H1 (cell line): ENCODE measurements at regions not wholly inside any gene's neighbourhood (a gene's known extent, or its start where the extent isn't known, plus 50 kb on each side); places are given as distances from the start of the nearest gene placed in this dataset.

Source experiments
- CTCF ChIA-PET: fragments of 300-600 bp; sonication (Branson Sonifier 250); formaldehyde crosslinking; loops from one replicate; lab custom pipeline; 2021; ENCODE audit not compliant: partially characterized antibody; lab: Charles Lee
- POLR2A ChIA-PET: fragments of 300-600 bp; sonication (Branson Sonifier 250); formaldehyde crosslinking; loops from one replicate; lab custom pipeline; 2021; ENCODE audit warnings: inconsistent platforms; ENCODE audit not compliant: partially characterized antibody; lab: Charles Lee
- DNase-seq, 2 experiments: peaks; one replicate each; pipeline versions ENCODE4 v3.0.0 to v3.0.0-alpha.2; 2010 to 2022; ENCODE audit warnings: low spot score in 2 of 2, low read depth in 1 of 2, mixed read lengths in 1 of 2
- FAIRE-seq: peaks from 2 replicates; lab custom pipeline; 2011; peaks lifted over from hg19 to GRCh38; lab: Jason Lieb, UNC
- H2AFZ ChIP-seq: 2 replicates; pipeline ENCODE4 v1.8.1; 2012; ENCODE audit warnings: low read length, inconsistent platforms
- H2AK5ac ChIP-seq: 2 replicates; pipeline ENCODE4 v1.6.1; 2013; ENCODE audit warnings: low read depth, low read length
- H2BK120ac ChIP-seq: replicated peaks from 2 replicates; pipeline ENCODE3; 2013; ENCODE audit warnings: low read depth, low read length, inconsistent platforms
- H2BK12ac ChIP-seq: 2 replicates; pipeline ENCODE4 v1.6.1; 2013; ENCODE audit warnings: low read depth, low read length
- H2BK15ac ChIP-seq: 2 replicates; pipeline ENCODE4 v1.6.1; 2013; ENCODE audit warnings: low read length
- H2BK20ac ChIP-seq: 2 replicates; pipeline ENCODE4 v1.6.1; 2013; ENCODE audit warnings: low read length
- H2BK5ac ChIP-seq: 2 replicates; pipeline ENCODE4 v1.6.1; 2013; ENCODE audit warnings: low read depth, low read length
- H3K14ac ChIP-seq: 2 replicates; pipeline ENCODE4 v1.6.1; 2013; ENCODE audit warnings: inconsistent platforms; ENCODE audit not compliant: insufficient read length
- H3K18ac ChIP-seq: 2 replicates; pipeline ENCODE4 v1.6.1; 2013; ENCODE audit warnings: low read length; ENCODE audit errors: extremely low read depth
- H3K23ac ChIP-seq: 2 replicates; pipeline ENCODE4 v1.6.1; 2013; ENCODE audit warnings: inconsistent platforms; ENCODE audit not compliant: insufficient read length
- H3K23me2 ChIP-seq: 2 replicates; pipeline ENCODE4 v1.6.1; 2013; ENCODE audit warnings: low read depth, low read length
- H3K27ac ChIP-seq: 2 replicates; pipeline ENCODE4 v1.6.1; 2011; ENCODE audit warnings: low read depth, low read length, inconsistent platforms
- H3K27me3 ChIP-seq, 4 experiments: replicated peaks in 1 of 4; 1 replicate in 1 of 4; 2 replicates in 3 of 4; pipeline versions ENCODE4 v1.6.1 to v1.8.1; 2011 to 2013; ENCODE audit warnings: low read length in 3 of 4, mild to moderate bottlenecking in 3 of 4, inconsistent platforms in 2 of 4, mixed read lengths in 2 of 4, moderate library complexity in 1 of 4; ENCODE audit not compliant: control insufficient read depth in 3 of 4, insufficient read depth in 3 of 4; ENCODE audit errors: extremely low read depth in 1 of 4
- H3K36me3 ChIP-seq, 4 experiments: 2 replicates each; pipeline versions ENCODE4 v1.6.1 to v1.8.1; 2011 to 2013; ENCODE audit warnings: mild to moderate bottlenecking in 4 of 4, low read length in 3 of 4, moderate library complexity in 2 of 4, control low read depth in 1 of 4, inconsistent platforms in 1 of 4; ENCODE audit not compliant: insufficient read depth in 4 of 4, control insufficient read depth in 2 of 4
- H3K4ac ChIP-seq: replicated peaks from 2 replicates; pipeline ENCODE3; 2013; ENCODE audit warnings: low read length, low read depth, mixed read lengths, inconsistent platforms; ENCODE audit not compliant: insufficient read length
- H3K4me1 ChIP-seq, 4 experiments: replicated peaks in 1 of 4; 1 replicate in 1 of 4; 2 replicates in 3 of 4; pipeline versions ENCODE4 v1.6.1 to v1.8.1; 2011 to 2013; ENCODE audit warnings: low read length in 3 of 4, inconsistent platforms in 2 of 4, mixed read lengths in 1 of 4; ENCODE audit not compliant: insufficient read depth in 4 of 4, control insufficient read depth in 3 of 4
- H3K4me2 ChIP-seq, 2 experiments: 2 replicates each; pipeline versions ENCODE4 v1.6.1 to v1.8.1; 2011 to 2013; ENCODE audit warnings: low read depth in 2 of 2, low read length in 2 of 2, control low read depth in 1 of 2, inconsistent platforms in 1 of 2, mild to moderate bottlenecking in 1 of 2; ENCODE audit not compliant: insufficient read depth in 1 of 2
- H3K4me3 ChIP-seq, 4 experiments: fragments of 200-600, 300-600 bp in 1 of 4; sonication (generic), shearing (Covaris generic), sonication (Bioruptor Twin) in 1 of 4; 2 replicates each; pipeline versions ENCODE4 v1.5.1 to v1.8.1; 2011 to 2016; ENCODE audit warnings: low read length in 4 of 4, low read depth in 3 of 4, control low read depth in 2 of 4, inconsistent platforms in 2 of 4, mild to moderate bottlenecking in 2 of 4, mixed read lengths in 1 of 4, moderate library complexity in 1 of 4; ENCODE audit not compliant: insufficient read depth in 2 of 4; ENCODE audit errors: extremely low read depth in 1 of 4
- H3K56ac ChIP-seq: replicated peaks from 2 replicates; pipeline ENCODE3; 2013; ENCODE audit warnings: low read depth, mild to moderate bottlenecking, mixed read lengths, low read length, inconsistent platforms; ENCODE audit not compliant: insufficient read length
- H3K79me1 ChIP-seq: 2 replicates; pipeline ENCODE4 v1.6.1; 2013; ENCODE audit warnings: low read depth, low read length, control low read depth
- H3K79me2 ChIP-seq, 2 experiments: 2 replicates each; pipeline versions ENCODE4 v1.6.1 to v1.8.1; 2012 to 2013; ENCODE audit warnings: low read length in 2 of 2, mild to moderate bottlenecking in 2 of 2, inconsistent platforms in 1 of 2; ENCODE audit not compliant: insufficient read depth in 2 of 2, control insufficient read depth in 1 of 2
- H3K9ac ChIP-seq, 4 experiments: replicated peaks in 1 of 4; 1 replicate in 1 of 4; 2 replicates in 3 of 4; pipeline versions ENCODE4 v1.6.1 to v1.8.1; 2011 to 2013; ENCODE audit warnings: low read depth in 3 of 4, low read length in 3 of 4, control low read depth in 2 of 4, mild to moderate bottlenecking in 2 of 4, moderate library complexity in 2 of 4, inconsistent platforms in 1 of 4; ENCODE audit errors: extremely low read depth in 1 of 4
- H3K9me3 ChIP-seq, 2 experiments: 2 replicates each; pipeline versions ENCODE4 v1.6.1 to v1.8.1; 2012 to 2013; ENCODE audit warnings: mild to moderate bottlenecking in 2 of 2, moderate library complexity in 2 of 2, control low read depth in 1 of 2, inconsistent platforms in 1 of 2, low read depth in 1 of 2, low read length in 1 of 2, mixed read lengths in 1 of 2; ENCODE audit not compliant: insufficient read depth in 2 of 2
- H4K20me1 ChIP-seq, 2 experiments: replicated peaks in 1 of 2; 2 replicates each; pipeline versions ENCODE3 to v1.8.1; 2011 to 2013; ENCODE audit warnings: inconsistent platforms in 2 of 2, low read length in 2 of 2, mild to moderate bottlenecking in 1 of 2; ENCODE audit not compliant: insufficient read depth in 2 of 2, control insufficient read depth in 1 of 2
- H4K5ac ChIP-seq: 2 replicates; pipeline ENCODE4 v1.6.1; 2013; ENCODE audit warnings: low read length, low read depth, mixed read lengths, inconsistent platforms; ENCODE audit not compliant: insufficient read length
- H4K8ac ChIP-seq: 2 replicates; pipeline ENCODE4 v1.8.0; 2013; ENCODE audit warnings: mild to moderate bottlenecking, moderate library complexity, low read length, inconsistent platforms; ENCODE audit not compliant: insufficient read depth; ENCODE audit errors: extremely low read depth
- H4K91ac ChIP-seq: replicated peaks from 2 replicates; pipeline ENCODE3; 2013; ENCODE audit warnings: low read length, mixed read lengths, inconsistent platforms; ENCODE audit not compliant: insufficient read length
- ASH2L ChIP-seq: fragments of 200-600, 300-600 bp; sonication (generic); IDR thresholded peaks from one replicate; pipeline ENCODE4 v1.7.1; 2017; ENCODE audit warnings: low read length
- WGBS, 2 experiments: shearing (Covaris generic) in 1 of 2; methylation state at CpG; one replicate each; pipeline versions ENCODE4 v1.1.6 to v1.1.7; 2013 to 2015; ENCODE audit warnings: low lambda C conversion rate in 2 of 2, mixed read lengths in 2 of 2, inconsistent platforms in 1 of 2, low coverage in 1 of 2, missing lambda C conversion rate in 1 of 2; ENCODE audit not compliant: insufficient replicate concordance in 2 of 2, insufficient coverage in 1 of 2, insufficient read length in 1 of 2; ENCODE audit errors: extremely low coverage in 1 of 2, missing lambda C conversion rate in 1 of 2; 5-methylcytosine and 5-hydroxymethylcytosine counted together

GRCh38 chr15:52924630-52925029 lies 134.5 kb upstream of the ONECUT1 start:
- no peak overlapping the region for H3K4me3 ChIP-seq
- H3K56ac ChIP-seq: no peak overlapping the region
- no peaks in the 10 kb centered on the region for H4K20me1 ChIP-seq
- POLR2A ChIA-PET: interaction anchor here (1.2 kb wide), 1 partner anchor 119 kb away, joined by 4 read pairs; no protein-coding TSS in a partner anchor
- H3K23me2 ChIP-seq: no peaks in the 10 kb centered on the region
- no peak overlapping the region for H4K8ac ChIP-seq
- no peak overlapping the region for H2BK120ac ChIP-seq
- H4K91ac ChIP-seq: no peak overlapping the region
- H3K14ac ChIP-seq: no peak overlapping the region
- H2AK5ac ChIP-seq: no peak overlapping the region
- FAIRE-seq (no peak), DNase-seq (no peak)
- H3K23ac ChIP-seq: no peak overlapping the region
- H3K18ac ChIP-seq: 0 out of 2 replicates have a peak overlapping the region, but pooled peaks have one; percentile 3
- H2BK15ac ChIP-seq: no peak overlapping the region
- H2BK20ac ChIP-seq: no peak overlapping the region
- WGBS, 2 experiments: 87% methylated on average over 7 of the region's 7 CpGs; no CpG with 5 or more reads in 1 of the 2 experiments
- H3K4me1 ChIP-seq: no peaks in the 10 kb centered on the region; a peak in 1 of 7 replicates
- TF ChIP-seq ASH2L: no peak
- peak overlapping the region; percentile 95; the same call in 1 of the 2 replicates for H2AFZ ChIP-seq
- H4K5ac ChIP-seq: no peak overlapping the region
- H2BK12ac ChIP-seq: no peak overlapping the region
- no peaks in the 10 kb centered on the region; a peak in 1 of 4 replicates for H3K9me3 ChIP-seq
- H3K4ac ChIP-seq: no peak overlapping the region
- no peak overlapping the region for H2BK5ac ChIP-seq
- H3K27ac ChIP-seq: no peak overlapping the region
- H3K79me2 ChIP-seq: no peaks in the 10 kb centered on the region
- H3K9ac ChIP-seq: no peak overlapping the region
- no peaks in the 10 kb centered on the region for H3K36me3 ChIP-seq
- no peaks in the 10 kb centered on the region for H3K79me1 ChIP-seq
- CTCF ChIA-PET: interaction anchor here (1.2 to 1.4 kb wide), 4 partner anchors 11 to 143 kb away, joined by 3 to 4 read pairs (median 3); no protein-coding TSS in a partner anchor
- H3K4me2 ChIP-seq: no peak overlapping the region
- H3K27me3 ChIP-seq: no peaks in the 10 kb centered on the region; a peak in 1 of 7 replicates
